ENCODE measurements at regions not wholly inside any gene's neighbourhood (a gene's known extent, or its start where the extent isn't known, plus 50 kb on each side); places are given as distances from the start of the nearest gene placed in this dataset.
"Not testable (repeated sequence)": the region's sequence is repeated elsewhere in the genome, so short reads cannot be mapped to it uniquely, and the experiment has no call there.

- BruUV-seq (replicated peaks): no TSS peak
- Histone ChIP-seq H3K27me3 (ENCODE audit: insufficient read depth, low read depth) (no peaks in the 10 kb centered on the region), H4K20me1 (ENCODE audit: insufficient read depth) (no peaks in the 10 kb centered on the region), H3K4me2 (no peak overlapping the region), H2AFZ (no peak overlapping the region), H3K4me1 (replicated peaks; ENCODE audit: insufficient read depth) (no peaks in the 10 kb centered on the region), H3K27ac (no peak overlapping the region), H3K4me3 (no peak overlapping the region), H3F3A (ENCODE audit: insufficient read depth, low read depth) (no peaks in the 10 kb centered on the region), H3K9me2 (ENCODE audit: insufficient read depth) (no peaks in the 10 kb centered on the region), H3K36me3 (ENCODE audit: low read depth) (no peaks in the 10 kb centered on the region), H3K79me2 (ENCODE audit: low read depth) (no peaks in the 10 kb centered on the region), H3K9me3 (ENCODE audit: insufficient read depth, low read depth) (no peaks in the 10 kb centered on the region)
- TF ChIP-seq CTCF (conservative IDR thresholded peaks at IDR 0.05) (no peak), EZH2 (IDR thresholded peaks at IDR 0.05; ENCODE audit: low read depth) (no peak)
- DNase-seq: no peak
- intact Hi-C loops (cut with micrococcal nuclease; ENCODE audit: unreplicated experiment): no loop called here
- ChIA-PET CTCF (no interaction called here), POLR2A (ENCODE audit: unreplicated experiment) (no interaction called here)
Measured at GRCh38 chr10:23850631-23851030, 358.3 kb upstream of the KIAA1217 start.

DNA sequence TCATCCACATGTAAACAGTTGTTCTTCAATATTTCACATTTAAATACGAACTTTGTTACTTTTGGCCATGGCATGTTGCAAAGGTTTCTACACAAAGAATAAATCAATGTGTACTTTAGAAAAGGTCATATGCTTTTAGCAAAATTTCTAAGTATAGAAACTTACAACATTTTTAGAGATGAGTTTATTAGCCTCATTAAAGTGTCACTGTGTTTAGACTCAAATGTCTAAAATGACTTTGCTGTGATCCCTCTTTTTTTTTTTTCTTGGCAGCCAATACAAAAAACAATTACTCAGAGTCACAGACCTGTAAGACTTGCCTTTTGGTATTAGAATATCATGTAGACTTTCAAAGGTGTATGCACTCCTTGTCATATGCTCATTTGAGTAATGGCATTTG lies 349.3 kb upstream of the KIAA1217 start:
- Histone ChIP-seq H3K4me2 (no peak overlapping the region), H3K9me2 (ENCODE audit: insufficient read depth) (no peaks in the 10 kb centered on the region), H3K4me3 (no peak overlapping the region), H3K9me3 (ENCODE audit: insufficient read depth, low read depth) (no peaks in the 10 kb centered on the region), H3K36me3 (ENCODE audit: low read depth) (no peaks in the 10 kb centered on the region), H3K27me3 (ENCODE audit: insufficient read depth, low read depth) (0 out of 2 replicates have a peak, but pooled peaks cover 3% of the 10 kb centered on the region), H3F3A (ENCODE audit: insufficient read depth, low read depth) (no peaks in the 10 kb centered on the region), H2AFZ (no peak overlapping the region), H3K4me1 (replicated peaks; ENCODE audit: insufficient read depth) (no peaks in the 10 kb centered on the region), H3K79me2 (ENCODE audit: low read depth) (no peaks in the 10 kb centered on the region), H3K27ac (no peak overlapping the region), H4K20me1 (ENCODE audit: insufficient read depth) (no peaks in the 10 kb centered on the region; the same call in 1 of the 2 replicates)
- no TSS peak for BruUV-seq (replicated peaks)
- ChIA-PET POLR2A (ENCODE audit: unreplicated experiment) (no interaction called here), CTCF (no interaction called here)
- intact Hi-C loops (cut with micrococcal nuclease; ENCODE audit: unreplicated experiment): no loop called here
- no peak for DNase-seq
- TF ChIP-seq EZH2 (IDR thresholded peaks at IDR 0.05; ENCODE audit: low read depth) (no peak), CTCF (conservative IDR thresholded peaks at IDR 0.05) (no peak)

DNA sequence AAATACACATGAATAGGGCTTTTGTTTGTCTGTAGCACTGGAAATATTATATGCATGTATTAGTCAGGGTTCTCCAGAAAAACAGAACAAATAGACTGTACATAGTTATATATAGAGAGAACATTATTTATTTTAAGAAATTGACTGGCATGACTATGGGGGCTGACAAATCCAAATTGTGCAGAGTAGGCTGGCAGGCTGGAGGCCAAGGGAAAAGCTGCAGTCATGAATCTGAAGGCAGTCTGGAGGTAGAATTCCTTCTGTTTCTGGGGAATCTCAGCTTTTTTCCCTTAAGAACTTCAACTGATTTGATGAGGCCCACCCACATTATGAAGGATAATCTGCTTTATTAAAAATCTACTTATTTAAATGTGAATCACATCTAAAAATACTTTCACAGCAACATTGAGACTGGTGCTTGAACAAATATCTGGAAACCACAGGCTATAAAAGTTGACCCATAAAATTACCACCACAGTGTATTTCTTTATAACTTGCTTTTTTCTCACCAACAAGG lies 344.2 kb upstream of the KIAA1217 start:
- Histone ChIP-seq H3K9me3 (ENCODE audit: insufficient read depth, low read depth) (no peaks in the 10 kb centered on the region), H2AFZ (no peak overlapping the region), H3K36me3 (ENCODE audit: low read depth) (no peaks in the 10 kb centered on the region), H3F3A (ENCODE audit: insufficient read depth, low read depth) (no peaks in the 10 kb centered on the region), H3K4me2 (no peak overlapping the region), H3K27me3 (ENCODE audit: insufficient read depth, low read depth) (no peaks in the 10 kb centered on the region), H3K9me2 (ENCODE audit: insufficient read depth) (no peaks in the 10 kb centered on the region), H3K4me1 (replicated peaks; ENCODE audit: insufficient read depth) (no peaks in the 10 kb centered on the region), H3K79me2 (ENCODE audit: low read depth) (no peaks in the 10 kb centered on the region), H3K4me3 (no peak overlapping the region), H4K20me1 (ENCODE audit: insufficient read depth) (no peaks in the 10 kb centered on the region; the same call in 1 of the 2 replicates), H3K27ac (no peak overlapping the region)
- ChIA-PET CTCF (no interaction called here), POLR2A (ENCODE audit: unreplicated experiment) (no interaction called here)
- intact Hi-C loops (cut with micrococcal nuclease; ENCODE audit: unreplicated experiment): no loop called here
- TF ChIP-seq CTCF (conservative IDR thresholded peaks at IDR 0.05) (no peak), EZH2 (IDR thresholded peaks at IDR 0.05; ENCODE audit: low read depth) (no peak)
- no peak for DNase-seq
- BruUV-seq (replicated peaks): no TSS peak

DNA sequence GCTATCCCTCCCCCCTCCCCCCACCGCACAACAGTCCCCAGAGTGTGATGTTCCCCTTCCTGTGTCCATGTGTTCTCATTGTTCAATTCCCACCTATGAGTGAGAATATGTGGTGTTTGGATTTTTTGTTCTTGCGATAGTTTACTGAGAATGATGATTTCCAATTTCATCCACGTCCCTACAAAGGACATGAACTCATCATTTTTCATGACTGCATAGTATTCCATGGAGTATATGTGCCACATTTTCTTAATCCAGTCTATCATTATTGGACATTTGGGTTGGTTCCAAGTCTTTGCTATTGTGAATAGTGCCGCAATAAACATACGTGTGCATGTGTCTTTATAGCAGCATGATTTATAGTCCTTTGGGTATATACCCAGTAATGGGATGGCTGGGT lies 342.0 kb upstream of the KIAA1217 start:
- H2AFZ ChIP-seq; CTCF ChIA-PET; H3K27me3 ChIP-seq (ENCODE audit: insufficient read depth, low read depth); H3K9me3 ChIP-seq (ENCODE audit: insufficient read depth, low read depth); H3K9me2 ChIP-seq (ENCODE audit: insufficient read depth); H3K4me3 ChIP-seq; H3K36me3 ChIP-seq (ENCODE audit: low read depth); H3F3A ChIP-seq (ENCODE audit: insufficient read depth, low read depth); intact Hi-C loops (cut with micrococcal nuclease; ENCODE audit: unreplicated experiment); H3K4me2 ChIP-seq; H3K27ac ChIP-seq; BruUV-seq (replicated peaks); DNase-seq; H4K20me1 ChIP-seq (ENCODE audit: insufficient read depth); H3K4me1 ChIP-seq (replicated peaks; ENCODE audit: insufficient read depth); H3K79me2 ChIP-seq (ENCODE audit: low read depth): not testable (repeated sequence)
- POLR2A ChIA-PET (ENCODE audit: unreplicated experiment): interaction anchor here (0.6 kb wide), 1 partner anchor 1296 kb away, joined by 5 read pairs; no protein-coding TSS in a partner anchor
